ENCODE measurements at regions not wholly inside any gene's neighbourhood (a gene's known extent, or its start where the extent isn't known, plus 50 kb on each side); places are given as distances from the start of the nearest gene placed in this dataset.

GRCh38 chr14:53723221-53723620 lies 233.4 kb downstream of the BMP4 start:
- no peak for TF ChIP-seq CTCF (IDR thresholded peaks at IDR 0.05)
- no peak for TF ChIP-seq POLR2A (IDR thresholded peaks at IDR 0.05)

Data from testis (tissue), 2 donors.